Glutamatergic neuron (in vitro differentiated cells): ENCODE measurements at regions not wholly inside any gene's neighbourhood (a gene's known extent, or its start where the extent isn't known, plus 50 kb on each side); places are given as distances from the start of the nearest gene placed in this dataset.

Source experiments
- DNase-seq: peaks from one replicate; pipeline ENCODE4 v3.0.0; 2022
- H3K27ac Mint-ChIP-seq: one replicate; pipeline ENCODE4 v1.8.0; 2020; ENCODE audit warnings: mild to moderate bottlenecking, mixed read lengths, inconsistent platforms; ENCODE audit not compliant: unreplicated experiment
- H3K27me3 Mint-ChIP-seq: one replicate; pipeline ENCODE4 v1.8.0; 2020; ENCODE audit warnings: mild to moderate bottlenecking, moderate library complexity, mixed read lengths, inconsistent platforms; ENCODE audit not compliant: unreplicated experiment
- H3K36me3 Mint-ChIP-seq: one replicate; pipeline ENCODE4 v1.8.0; 2020; ENCODE audit warnings: mild to moderate bottlenecking, mixed read lengths, inconsistent platforms; ENCODE audit not compliant: unreplicated experiment
- H3K4me1 Mint-ChIP-seq: one replicate; pipeline ENCODE4 v1.8.0; 2020; ENCODE audit warnings: mild to moderate bottlenecking, low read depth, mixed read lengths, inconsistent platforms; ENCODE audit not compliant: unreplicated experiment
- H3K4me3 Mint-ChIP-seq: one replicate; pipeline ENCODE4 v1.8.0; 2020; ENCODE audit warnings: mild to moderate bottlenecking, mixed read lengths, inconsistent platforms; ENCODE audit not compliant: unreplicated experiment
- H3K9me3 Mint-ChIP-seq: one replicate; pipeline ENCODE4 v1.8.0; 2020; ENCODE audit warnings: mild to moderate bottlenecking, moderate library complexity, mixed read lengths, inconsistent platforms; ENCODE audit not compliant: unreplicated experiment
- CTCF ChIP-seq: fragments of 200-600 bp; sonication (generic); IDR thresholded peaks from one replicate; pipeline ENCODE4 v1.5.0; 2021; ENCODE audit not compliant: partially characterized antibody, unreplicated experiment

- peak overlapping the region; percentile 58 for H3K4me3 Mint-ChIP-seq
Observed at GRCh38 chr15:66620744-66621344, 55.0 kb upstream of the LCTL start.

GRCh38 chr15:66621491-66622467, 56.0 kb upstream of the LCTL start:
- Mint-ChIP-seq H3K27me3 (peaks cover 15% of the 10 kb centered on the region), H3K27ac (no peak overlapping the region), H3K9me3 (no peaks in the 10 kb centered on the region), H3K4me1 (no peaks in the 10 kb centered on the region), H3K36me3 (no peaks in the 10 kb centered on the region), H3K4me3 (peak overlapping the region; percentile 58)
- DNase-seq = no peak
- no peak for TF ChIP-seq CTCF

More at GRCh38 chr15:66620744-66621344, 55.0 kb upstream of the LCTL start:
- Mint-ChIP-seq H3K36me3 (no peaks in the 10 kb centered on the region), H3K9me3 (peaks cover 2% of the 10 kb centered on the region), H3K4me1 (no peaks in the 10 kb centered on the region), H3K27ac (no peak overlapping the region), H3K27me3 (peaks cover 15% of the 10 kb centered on the region)
- no peak for TF ChIP-seq CTCF
- DNase-seq = no peak

GRCh38 chr15:66622591-66623022, 56.8 kb upstream of the LCTL start:
- Mint-ChIP-seq H3K9me3 (no peaks in the 10 kb centered on the region), H3K4me1 (no peaks in the 10 kb centered on the region), H3K36me3 (no peaks in the 10 kb centered on the region), H3K27ac (no peak overlapping the region), H3K27me3 (peaks cover 17% of the 10 kb centered on the region), H3K4me3 (peak overlapping the region; percentile 30)
- TF ChIP-seq CTCF = no peak
- DNase-seq = no peak

GRCh38 chr15:66623801-66624453, 58.1 kb upstream of the LCTL start:
- no peak for TF ChIP-seq CTCF
- Mint-ChIP-seq H3K4me3 (no peak overlapping the region), H3K27ac (no peak overlapping the region), H3K27me3 (peaks cover 17% of the 10 kb centered on the region), H3K36me3 (no peaks in the 10 kb centered on the region), H3K9me3 (no peaks in the 10 kb centered on the region), H3K4me1 (no peaks in the 10 kb centered on the region)
- DNase-seq = no peak
